ENCODE measurements at regions not wholly inside any gene's neighbourhood (a gene's known extent, or its start where the extent isn't known, plus 50 kb on each side); places are given as distances from the start of the nearest gene placed in this dataset.

DNA sequence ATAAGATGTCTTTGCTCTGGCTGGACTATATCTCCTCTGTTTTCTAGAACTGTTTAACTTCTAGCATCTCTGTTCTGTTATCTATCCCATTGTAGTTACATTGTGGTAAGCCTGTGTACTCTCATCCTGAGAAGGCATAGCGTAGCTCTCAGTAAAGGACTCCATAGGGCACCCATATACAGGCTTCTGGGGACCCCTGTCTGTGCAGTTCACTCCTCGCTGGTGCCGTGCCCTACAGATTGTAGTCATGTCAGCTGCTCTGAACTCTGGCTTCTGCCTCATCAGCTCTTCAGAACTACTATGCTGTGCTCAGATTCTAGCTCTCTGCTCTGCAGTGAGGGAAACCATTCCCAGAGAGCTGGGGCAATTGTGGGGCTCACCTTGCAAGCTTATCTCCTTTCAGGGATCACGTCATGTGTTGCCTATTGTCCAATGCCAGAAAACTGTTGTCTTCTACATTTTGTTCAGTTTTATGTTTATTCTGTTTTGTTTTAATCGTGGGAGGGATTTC, 181.3 kb upstream of the USP24 start:
- TF ChIP-seq, protein P1, sequence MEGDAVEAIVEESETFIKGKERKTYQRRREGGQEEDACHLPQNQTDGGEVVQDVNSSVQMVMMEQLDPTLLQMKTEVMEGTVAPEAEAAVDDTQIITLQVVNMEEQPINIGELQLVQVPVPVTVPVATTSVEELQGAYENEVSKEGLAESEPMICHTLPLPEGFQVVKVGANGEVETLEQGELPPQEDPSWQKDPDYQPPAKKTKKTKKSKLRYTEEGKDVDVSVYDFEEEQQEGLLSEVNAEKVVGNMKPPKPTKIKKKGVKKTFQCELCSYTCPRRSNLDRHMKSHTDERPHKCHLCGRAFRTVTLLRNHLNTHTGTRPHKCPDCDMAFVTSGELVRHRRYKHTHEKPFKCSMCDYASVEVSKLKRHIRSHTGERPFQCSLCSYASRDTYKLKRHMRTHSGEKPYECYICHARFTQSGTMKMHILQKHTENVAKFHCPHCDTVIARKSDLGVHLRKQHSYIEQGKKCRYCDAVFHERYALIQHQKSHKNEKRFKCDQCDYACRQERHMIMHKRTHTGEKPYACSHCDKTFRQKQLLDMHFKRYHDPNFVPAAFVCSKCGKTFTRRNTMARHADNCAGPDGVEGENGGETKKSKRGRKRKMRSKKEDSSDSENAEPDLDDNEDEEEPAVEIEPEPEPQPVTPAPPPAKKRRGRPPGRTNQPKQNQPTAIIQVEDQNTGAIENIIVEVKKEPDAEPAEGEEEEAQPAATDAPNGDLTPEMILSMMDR (IDR thresholded peaks at IDR 0.05): no peak
- no peaks in the 10 kb centered on the region for H3K9me3 Mint-ChIP-seq
- H3K4me3 Mint-ChIP-seq: no peak overlapping the region
- peaks cover 10% of the 10 kb centered on the region; the same call in 1 of the 2 replicates for H3K4me1 Mint-ChIP-seq (ENCODE audit: low read depth)
- H3K27me3 Mint-ChIP-seq (ENCODE audit: insufficient read depth): peaks cover 14% of the 10 kb centered on the region
- DNase-seq: no peak
- no peak overlapping the region for H3K27ac Mint-ChIP-seq
- no peaks in the 10 kb centered on the region for H3K36me3 Mint-ChIP-seq (ENCODE audit: low read depth)

DNA sequence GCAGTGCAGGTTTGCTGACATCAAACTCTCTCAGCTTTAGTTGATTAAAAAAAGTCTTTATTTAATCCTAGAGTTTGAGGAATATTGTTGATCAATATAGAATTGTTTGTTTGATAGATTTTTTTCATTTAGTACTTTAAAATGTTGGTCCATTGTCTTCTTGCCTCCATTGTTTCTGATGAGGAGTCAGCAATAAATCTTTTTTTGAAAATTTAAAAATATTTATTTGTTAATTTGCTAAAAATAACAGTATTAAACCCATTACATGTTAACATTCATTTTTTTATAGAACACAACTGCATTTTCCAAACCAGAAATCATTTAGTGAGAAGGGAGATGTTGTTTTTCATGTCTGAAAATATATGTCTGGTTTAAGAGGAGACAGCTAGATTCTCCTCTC, 173.8 kb upstream of the USP24 start:
- Mint-ChIP-seq H3K4me1 (ENCODE audit: low read depth) (no peaks in the 10 kb centered on the region), H3K27ac (no peak overlapping the region), H3K27me3 (ENCODE audit: insufficient read depth) (peaks cover 6% of the 10 kb centered on the region), H3K36me3 (ENCODE audit: low read depth) (peaks cover 16% of the 10 kb centered on the region), H3K4me3 (no peak overlapping the region), H3K9me3 (peaks cover 18% of the 10 kb centered on the region)
- TF ChIP-seq, protein P1 (IDR thresholded peaks at IDR 0.05): no peak
- no peak for DNase-seq

DNA sequence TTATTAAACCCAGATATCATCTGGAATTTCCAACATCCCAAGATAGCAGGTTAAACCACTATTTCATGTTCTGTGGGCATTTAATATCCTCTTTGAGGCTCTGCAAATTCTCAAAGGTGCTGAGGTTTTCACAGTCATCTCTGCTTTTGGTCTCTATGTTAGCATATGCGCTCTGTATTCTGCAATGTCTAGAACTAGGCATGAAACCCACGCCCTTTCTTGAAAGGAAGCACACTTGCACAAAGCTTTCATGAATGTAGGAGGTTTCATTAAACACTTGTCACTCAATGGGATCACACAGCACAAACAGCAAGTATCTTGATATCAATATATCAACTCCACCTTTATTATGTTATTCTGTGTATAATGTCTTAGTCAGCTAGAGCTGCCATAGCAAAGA, 172.0 kb upstream of the USP24 start:
- H3K27me3 Mint-ChIP-seq (ENCODE audit: insufficient read depth): peaks cover 6% of the 10 kb centered on the region
- no peak for DNase-seq
- H3K4me1 Mint-ChIP-seq (ENCODE audit: low read depth): no peaks in the 10 kb centered on the region
- H3K9me3 Mint-ChIP-seq: peaks cover 18% of the 10 kb centered on the region
- H3K36me3 Mint-ChIP-seq (ENCODE audit: low read depth): peaks cover 16% of the 10 kb centered on the region
- TF ChIP-seq, protein P1 (IDR thresholded peaks at IDR 0.05): no peak
- no peak overlapping the region for H3K4me3 Mint-ChIP-seq
- no peak overlapping the region for H3K27ac Mint-ChIP-seq

DNA sequence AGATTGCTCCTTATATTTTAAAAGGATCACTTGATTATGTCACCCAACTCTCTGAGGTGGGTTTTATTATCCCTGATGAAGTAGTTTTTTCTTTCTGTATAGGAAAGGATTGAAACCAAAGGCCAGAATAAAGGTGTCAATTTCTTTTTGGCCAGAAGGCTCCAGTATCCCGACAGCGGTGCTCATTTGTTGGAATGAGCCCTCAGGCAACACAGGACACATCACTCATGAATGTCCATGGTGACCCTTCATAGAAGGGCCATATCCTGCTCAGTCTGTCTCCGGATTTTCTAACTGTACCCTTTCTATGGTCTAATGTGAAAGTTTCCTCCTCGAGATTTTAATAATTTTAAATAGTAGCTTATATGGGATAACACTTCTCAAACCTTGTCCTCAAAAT, 171.3 kb upstream of the USP24 start:
- H3K27me3 Mint-ChIP-seq (ENCODE audit: insufficient read depth): peaks cover 2% of the 10 kb centered on the region
- H3K27ac Mint-ChIP-seq: no peak overlapping the region
- no peaks in the 10 kb centered on the region for H3K4me1 Mint-ChIP-seq (ENCODE audit: low read depth)
- H3K36me3 Mint-ChIP-seq (ENCODE audit: low read depth): peaks cover 16% of the 10 kb centered on the region
- no peak overlapping the region for H3K4me3 Mint-ChIP-seq
- TF ChIP-seq, protein P1 (IDR thresholded peaks at IDR 0.05): no peak
- peaks cover 18% of the 10 kb centered on the region for H3K9me3 Mint-ChIP-seq
- no peak for DNase-seq

DNA sequence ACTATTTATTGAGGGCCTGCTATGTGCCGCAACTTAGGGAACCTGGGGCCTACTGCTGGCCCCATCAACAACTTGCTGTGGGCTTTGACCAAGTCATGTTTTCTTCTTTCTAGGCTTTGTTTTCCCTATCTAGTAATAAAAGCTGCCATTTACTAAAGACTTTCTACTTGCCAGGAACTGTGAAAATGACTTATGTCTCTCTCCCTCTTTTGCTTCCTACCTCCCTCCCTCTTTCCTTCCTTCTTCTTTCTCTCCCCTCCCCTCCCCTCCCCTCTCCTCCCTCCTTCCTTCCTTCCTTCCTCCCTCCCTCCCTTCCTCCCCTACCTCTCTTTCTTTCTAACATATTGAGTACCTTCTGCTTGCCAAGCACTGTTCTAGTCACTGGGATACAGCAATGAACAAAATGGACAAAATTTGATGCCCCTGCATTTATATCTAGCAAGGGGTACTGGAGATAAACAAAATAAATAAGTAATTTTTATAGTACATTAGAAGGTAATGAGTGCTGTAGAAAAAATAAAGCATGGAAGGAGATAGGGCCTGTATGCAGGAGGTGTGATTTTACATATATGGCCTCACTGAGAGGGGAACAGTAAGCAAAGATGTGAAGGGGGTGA, 170.3 kb upstream of the USP24 start:
- Mint-ChIP-seq H3K4me3 (no peak overlapping the region), H3K36me3 (ENCODE audit: low read depth) (peaks cover 12% of the 10 kb centered on the region)

More for the DNA sequence above, 170.3 kb upstream of the USP24 start:
- TF ChIP-seq, protein P1 (IDR thresholded peaks at IDR 0.05): no peak
- no peaks in the 10 kb centered on the region for H3K4me1 Mint-ChIP-seq (ENCODE audit: low read depth)
- no peak overlapping the region for H3K27ac Mint-ChIP-seq
- peaks cover 11% of the 10 kb centered on the region for H3K9me3 Mint-ChIP-seq
- DNase-seq: no peak
- peaks cover 4% of the 10 kb centered on the region for H3K27me3 Mint-ChIP-seq (ENCODE audit: insufficient read depth)
